HEK293T (cell line): ENCODE measurements at regions not wholly inside any gene's neighbourhood (a gene's known extent, or its start where the extent isn't known, plus 50 kb on each side); places are given as distances from the start of the nearest gene placed in this dataset.

Source experiments
- CTCF ChIA-PET: fragments of 350-600 bp; formaldehyde crosslinking; extraction: SDS; loops from one replicate; lab custom pipeline; 2021; ENCODE audit warnings: antibody characterized with exemption, inconsistent platforms; lab: Yijun Ruan, JAX
- POLR2A ChIA-PET: fragments of 350-600 bp; formaldehyde crosslinking; extraction: SDS; loops from one replicate; lab custom pipeline; 2020; ENCODE audit warnings: antibody characterized with exemption, inconsistent platforms; lab: Yijun Ruan, JAX
- DNase-seq: peaks from one replicate; pipeline ENCODE4 v3.0.0; 2012; ENCODE audit warnings: mixed read lengths; ENCODE audit errors: extremely low spot score
- ARNT ChIP-seq: fragments of 450-650 bp; IDR thresholded peaks from 2 replicates; pipeline ENCODE4 v1.6.1; 2017; ENCODE audit warnings: mild to moderate bottlenecking
- BHLHE40 ChIP-seq: fragments of 450-650 bp; IDR thresholded peaks from 2 replicates; pipeline ENCODE4 v1.6.1; 2016; ENCODE audit warnings: mild to moderate bottlenecking, moderate library complexity, borderline replicate concordance
- CTBP1 ChIP-seq: fragments of 450-650 bp; IDR thresholded peaks from 2 replicates; pipeline ENCODE4 v1.6.1; 2016; ENCODE audit warnings: borderline replicate concordance
- ELF4 ChIP-seq: fragments of 450-650 bp; IDR thresholded peaks from 2 replicates; pipeline ENCODE4 v1.6.1; 2017; ENCODE audit warnings: antibody characterized with exemption
- FOXA1 ChIP-seq: fragments of 450-650 bp; IDR thresholded peaks from 2 replicates; pipeline ENCODE4 v1.6.1; 2016; ENCODE audit warnings: mild to moderate bottlenecking
- FOXK2 ChIP-seq: fragments of 450-650 bp; IDR thresholded peaks from 2 replicates; pipeline ENCODE4 v1.6.1; 2016; ENCODE audit warnings: mild to moderate bottlenecking
- FOXM1 ChIP-seq: fragments of 450-650 bp; IDR thresholded peaks from 2 replicates; pipeline ENCODE4 v1.6.1; 2017; ENCODE audit warnings: mild to moderate bottlenecking, borderline replicate concordance
- HDGF ChIP-seq: fragments of 450-650 bp; IDR thresholded peaks from 2 replicates; pipeline ENCODE4 v1.6.1; 2017; ENCODE audit warnings: antibody characterized with exemption, borderline replicate concordance
- L3MBTL2 ChIP-seq: fragments of 450-650 bp; conservative IDR thresholded peaks from 2 replicates; pipeline ENCODE4 v1.6.1; 2016; ENCODE audit warnings: mild to moderate bottlenecking
- LEF1 ChIP-seq: fragments of 450-650 bp; IDR thresholded peaks from 2 replicates; pipeline ENCODE4 v1.6.1; 2017; ENCODE audit warnings: mild to moderate bottlenecking, borderline replicate concordance
- NFRKB ChIP-seq: fragments of 450-650 bp; IDR thresholded peaks from 2 replicates; pipeline ENCODE4 v1.6.1; 2016; ENCODE audit warnings: mild to moderate bottlenecking, moderate library complexity
- SP1 ChIP-seq: fragments of 450-650 bp; IDR thresholded peaks from 2 replicates; pipeline ENCODE4 v1.6.1; 2017
- SUZ12 ChIP-seq: fragments of 450-650 bp; IDR thresholded peaks from 2 replicates; pipeline ENCODE4 v1.6.1; 2016; ENCODE audit warnings: mild to moderate bottlenecking
- TARDBP ChIP-seq: fragments of 450-650 bp; IDR thresholded peaks from 2 replicates; pipeline ENCODE4 v1.6.1; 2016
- ZNF384 ChIP-seq: fragments of 450-650 bp; IDR thresholded peaks from 2 replicates; pipeline ENCODE4 v1.6.1; 2016
- TF ChIP-seq, protein P1 (sequence below): fragments of 450-650 bp; IDR thresholded peaks from 2 replicates; pipeline ENCODE4 v1.6.1; 2016

DNA sequence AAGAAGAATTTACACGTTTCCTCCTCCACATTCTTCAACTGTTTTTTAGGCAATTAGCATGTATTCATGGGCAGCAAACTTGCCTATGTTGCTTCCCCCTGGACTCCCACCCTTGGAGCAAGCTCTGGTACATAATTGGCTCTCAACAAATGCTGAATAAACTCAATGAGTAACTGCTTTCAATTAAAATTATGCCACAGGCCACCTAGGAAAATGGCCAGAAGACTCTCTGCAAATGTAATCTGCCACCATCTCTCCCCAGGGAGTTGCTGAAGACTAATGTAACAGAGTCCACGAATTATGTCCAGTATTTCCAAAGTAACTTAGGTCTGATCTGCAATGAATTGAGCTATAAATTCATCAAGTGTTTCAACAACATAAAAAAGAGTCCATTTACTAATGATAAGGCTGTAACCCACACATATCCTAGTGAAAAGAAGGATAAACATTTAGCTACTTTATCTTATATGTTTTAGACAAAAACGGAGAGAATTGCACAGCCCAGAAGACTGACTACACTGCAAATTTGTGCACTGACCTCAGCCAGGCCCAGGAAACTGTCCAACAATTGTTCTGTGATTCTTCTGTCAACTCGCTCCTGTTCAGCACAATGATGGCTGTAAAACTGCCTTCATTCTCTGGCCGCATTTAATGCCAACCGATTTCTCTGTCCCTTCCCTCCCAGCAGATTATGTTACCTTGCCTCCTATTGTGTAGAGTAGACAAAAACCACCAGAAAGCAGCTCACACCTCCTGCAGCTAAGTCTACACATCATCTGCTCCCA, 808.6 kb upstream of the ARGLU1 start:
- DNase-seq: no peak
- ChIA-PET CTCF (no interaction called here), POLR2A (no interaction called here)
- TF ChIP-seq CTBP1 (no peak), L3MBTL2 (no peak), FOXA1 (no peak), NFRKB (no peak), ZNF384 (no peak), ARNT (no peak), HDGF (no peak), ELF4 (no peak), FOXM1 (no peak), BHLHE40 (no peak), TARDBP (no peak), SUZ12 (no peak), LEF1 (no peak), FOXK2 (no peak)

DNA sequence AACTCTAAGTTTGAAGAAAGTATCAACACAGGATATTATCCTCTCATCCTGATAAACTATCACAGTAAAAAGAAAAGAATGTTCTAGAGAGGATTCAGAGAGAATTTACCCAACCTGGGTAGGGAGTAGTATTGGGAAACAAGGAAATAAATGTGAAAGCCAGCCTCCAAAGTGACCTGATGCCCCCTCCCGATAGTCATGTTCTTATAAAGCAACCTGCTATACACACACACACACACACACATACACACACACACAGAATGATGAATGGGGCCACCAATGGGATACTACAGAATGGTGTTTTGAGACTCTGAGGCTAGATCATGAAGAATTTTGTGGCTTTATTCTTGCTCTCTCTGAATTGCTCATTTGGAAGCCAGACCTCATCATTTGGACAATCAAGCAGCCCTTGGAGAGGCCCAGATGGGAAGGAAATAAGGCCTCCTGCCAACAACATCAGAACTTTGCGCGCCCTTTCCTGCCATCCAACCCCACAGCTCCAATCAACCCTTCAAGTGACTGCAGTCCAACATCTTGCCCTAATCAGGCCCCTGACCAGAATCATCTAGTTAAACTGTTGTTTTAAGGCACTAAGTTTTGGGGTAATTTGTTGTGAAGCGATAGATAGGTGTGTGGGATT, 807.9 kb upstream of the ARGLU1 start:
- ChIA-PET CTCF (no interaction called here), POLR2A (no interaction called here)
- TF ChIP-seq L3MBTL2 (no peak), FOXK2 (no peak), ELF4 (no peak), NFRKB (no peak), SUZ12 (no peak), ARNT (no peak)
- DNase-seq: no peak

DNA sequence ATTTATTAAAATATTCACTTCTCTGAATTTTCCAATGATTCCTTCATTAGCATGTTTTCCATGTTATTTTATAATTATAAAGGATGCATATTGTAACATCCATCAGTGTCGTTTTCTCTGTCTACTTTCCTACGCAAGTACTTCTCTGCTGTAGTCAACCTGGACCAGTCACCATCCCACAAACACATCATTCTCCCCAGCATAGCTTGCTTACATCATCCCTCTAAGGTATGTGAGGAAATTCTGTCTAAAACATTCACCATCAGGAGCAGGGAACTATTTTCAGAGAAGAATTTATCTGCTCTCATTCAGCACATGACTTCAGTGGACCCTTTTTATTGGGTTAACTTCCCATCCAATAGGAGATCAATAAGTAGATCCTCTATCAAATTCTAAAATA, 806.1 kb upstream of the ARGLU1 start:
- no peak for TF ChIP-seq TARDBP
- TF ChIP-seq LEF1: no peak
- TF ChIP-seq, protein P1, sequence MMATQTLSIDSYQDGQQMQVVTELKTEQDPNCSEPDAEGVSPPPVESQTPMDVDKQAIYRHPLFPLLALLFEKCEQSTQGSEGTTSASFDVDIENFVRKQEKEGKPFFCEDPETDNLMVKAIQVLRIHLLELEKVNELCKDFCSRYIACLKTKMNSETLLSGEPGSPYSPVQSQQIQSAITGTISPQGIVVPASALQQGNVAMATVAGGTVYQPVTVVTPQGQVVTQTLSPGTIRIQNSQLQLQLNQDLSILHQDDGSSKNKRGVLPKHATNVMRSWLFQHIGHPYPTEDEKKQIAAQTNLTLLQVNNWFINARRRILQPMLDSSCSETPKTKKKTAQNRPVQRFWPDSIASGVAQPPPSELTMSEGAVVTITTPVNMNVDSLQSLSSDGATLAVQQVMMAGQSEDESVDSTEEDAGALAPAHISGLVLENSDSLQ: no peak
- TF ChIP-seq FOXM1: no peak
- no peak for TF ChIP-seq FOXA1
- no peak for TF ChIP-seq L3MBTL2
- no peak for TF ChIP-seq CTBP1
- no peak for TF ChIP-seq ELF4
- no peak for TF ChIP-seq FOXK2
- TF ChIP-seq ARNT: no peak
- no peak for DNase-seq
- ChIA-PET CTCF (no interaction called here), POLR2A (no interaction called here)

DNA sequence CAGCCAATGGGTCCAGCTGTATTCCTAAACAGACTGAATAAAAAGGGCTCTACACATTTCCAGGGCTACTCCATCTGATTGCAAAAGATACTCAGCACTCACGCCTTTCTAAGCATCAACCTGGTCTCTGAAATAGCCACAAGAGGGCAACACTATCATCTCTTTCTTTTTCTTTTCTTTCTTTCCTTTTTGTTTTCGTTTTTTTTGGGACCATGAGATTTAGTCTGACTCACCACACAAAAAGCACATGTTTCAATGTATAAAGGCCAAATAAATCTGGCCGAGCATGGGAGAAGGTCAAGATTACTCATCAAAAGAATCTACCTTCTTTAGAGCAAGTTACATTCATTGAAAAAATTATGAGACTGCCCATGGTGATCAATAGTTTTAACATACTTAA, 805.6 kb upstream of the ARGLU1 start:
- CTCF ChIA-PET: interaction anchor here (0.5 kb wide), 1 partner anchor 185 kb away, joined by 3 read pairs; no protein-coding TSS in a partner anchor
- POLR2A ChIA-PET: no interaction called here
- peak; percentile 4 for DNase-seq
- TF ChIP-seq SP1 (no peak), TARDBP (no peak), L3MBTL2 (no peak), SUZ12 (no peak), NFRKB (no peak), ZNF384 (no peak), BHLHE40 (no peak), HDGF (no peak), FOXK2 (no peak), FOXM1 (no peak), LEF1 (no peak), ELF4 (no peak), FOXA1 (no peak), CTBP1 (no peak), ARNT (no peak)
- TF ChIP-seq, protein P1: no peak

DNA sequence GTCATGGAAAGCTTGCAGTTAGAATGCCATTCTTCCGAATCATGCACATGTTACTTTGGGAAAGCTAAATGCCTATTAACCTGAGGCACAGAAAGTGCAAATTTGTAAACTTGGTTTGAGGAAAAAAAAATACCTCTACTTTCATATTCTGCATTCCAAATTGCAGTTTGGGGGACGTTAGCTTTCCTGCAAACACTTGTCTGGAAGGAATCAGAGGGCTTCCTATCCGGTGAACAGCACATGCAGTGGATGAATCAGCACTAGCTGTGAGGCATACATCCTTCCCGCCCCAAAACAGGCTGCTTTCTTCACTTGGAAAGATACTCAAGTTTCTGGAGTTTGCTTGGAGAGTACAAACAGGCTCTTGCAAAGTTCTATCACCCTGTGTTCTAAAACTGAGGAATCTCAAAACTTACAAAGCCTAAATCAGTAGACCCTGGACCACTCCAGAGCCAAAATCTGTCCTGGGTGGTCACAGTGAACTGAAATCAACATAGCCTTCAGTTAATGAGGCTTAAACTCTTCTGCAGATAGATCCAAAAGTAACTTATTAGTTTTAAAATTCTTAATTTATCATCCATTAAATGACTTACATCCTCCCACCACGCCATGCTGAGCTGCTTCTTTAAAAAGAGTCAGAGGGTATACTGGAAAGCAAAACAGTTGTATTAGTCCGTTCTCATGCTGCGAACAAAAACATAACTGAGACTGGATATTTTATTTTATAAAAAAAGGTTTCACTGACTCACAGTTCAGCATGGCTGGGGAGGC, 802.3 kb upstream of the ARGLU1 start:
- TF ChIP-seq SUZ12: no peak
- TF ChIP-seq ELF4: no peak
- TF ChIP-seq BHLHE40: no peak
- no peak for TF ChIP-seq FOXM1
- TF ChIP-seq L3MBTL2: no peak
- TF ChIP-seq, protein P1: no peak
- TF ChIP-seq CTBP1: no peak
- no peak for TF ChIP-seq HDGF
- TF ChIP-seq TARDBP: no peak
- no peak for TF ChIP-seq FOXK2
- no peak for TF ChIP-seq SP1
- TF ChIP-seq FOXA1: no peak
- no peak for TF ChIP-seq ZNF384
- no peak for TF ChIP-seq NFRKB
- TF ChIP-seq LEF1: no peak
- no peak for TF ChIP-seq ARNT
- ChIA-PET POLR2A (no interaction called here), CTCF (no interaction called here)
- no peak for DNase-seq
